OCI-LY7 (cell line): ENCODE measurements at regions not wholly inside any gene's neighbourhood (a gene's known extent, or its start where the extent isn't known, plus 50 kb on each side); places are given as distances from the start of the nearest gene placed in this dataset.

Experiments used
- BruUV-seq: library from RNA; stranded (reverse); fragments of 400-500 nt; replicated peaks from 2 replicates; lab custom pipeline; 2021; lab: Mats Ljungman, UMichigan
- CTCF ChIA-PET: fragments of 300-600 bp; sonication (Branson Sonifier 250); formaldehyde crosslinking; loops from one replicate; lab custom pipeline; 2022; ENCODE audit warnings: antibody characterized with exemption; ENCODE audit not compliant: unreplicated experiment; lab: Charles Lee
- POLR2A ChIA-PET: fragments of 300-600 bp; sonication (Branson Sonifier 250); formaldehyde crosslinking; loops from one replicate; lab custom pipeline; 2022; ENCODE audit warnings: antibody characterized with exemption; lab: Charles Lee
- DNase-seq: peaks from one replicate; pipeline ENCODE4 v3.0.0-alpha.2; 2015; ENCODE audit warnings: low spot score
- H2AFZ ChIP-seq: fragments of 200-600 bp; sonication (generic), shearing (Covaris generic); 2 replicates; pipeline ENCODE4 v1.6.1; 2014; ENCODE audit warnings: mild to moderate bottlenecking, antibody characterized with exemption, low read length, moderate library complexity
- H3K27ac ChIP-seq: fragments of 200-600 bp; sonication (generic); 2 replicates; pipeline ENCODE4 v1.5.1; 2014; ENCODE audit warnings: mixed run types, low read depth, mild to moderate bottlenecking, moderate library complexity, low read length, inconsistent platforms; ENCODE audit not compliant: poor library complexity, severe bottlenecking
- H3K36me3 ChIP-seq: fragments of 200-600 bp; sonication (generic); 2 replicates; pipeline ENCODE4 v1.6.1; 2014; ENCODE audit warnings: mild to moderate bottlenecking, antibody characterized with exemption, low read length, moderate library complexity, mixed read lengths; ENCODE audit not compliant: insufficient read depth
- H3K4me1 ChIP-seq: fragments of 200-600 bp; sonication (generic); 2 replicates; pipeline ENCODE4 v1.5.1; 2014; ENCODE audit warnings: mild to moderate bottlenecking, low read length; ENCODE audit not compliant: insufficient read depth, poor library complexity, severe bottlenecking
- H3K4me2 ChIP-seq: fragments of 200-600 bp; sonication (generic); 2 replicates; pipeline ENCODE4 v1.6.1; 2014; ENCODE audit warnings: mild to moderate bottlenecking, low read length
- H3K4me3 ChIP-seq: fragments of 200-600 bp; sonication (generic); 2 replicates; pipeline ENCODE4 v1.5.1; 2014; ENCODE audit warnings: mild to moderate bottlenecking, low read depth, low read length; ENCODE audit not compliant: poor library complexity, severe bottlenecking
- H3K79me2 ChIP-seq: fragments of 200-600 bp; sonication (generic); 2 replicates; pipeline ENCODE4 v1.6.1; 2016; ENCODE audit warnings: low read depth, mild to moderate bottlenecking, low read length, moderate library complexity, mixed read lengths; ENCODE audit not compliant: insufficient read depth
- H3K9me2 ChIP-seq: fragments of 200-600 bp; sonication (generic); 2 replicates; pipeline ENCODE4 v1.6.1; 2016; ENCODE audit warnings: mild to moderate bottlenecking, low read length, mixed read lengths; ENCODE audit not compliant: insufficient read depth
- H3K9me3 ChIP-seq: fragments of 200-600 bp; sonication (generic); 2 replicates; pipeline ENCODE4 v1.6.1; 2014; ENCODE audit warnings: mild to moderate bottlenecking, mixed run types, low read length, mixed read lengths
- H4K20me1 ChIP-seq: fragments of 200-600 bp; sonication (generic); 2 replicates; pipeline ENCODE4 v1.6.1; 2014; ENCODE audit warnings: mild to moderate bottlenecking, antibody characterized with exemption, low read length, moderate library complexity, mixed read lengths; ENCODE audit not compliant: insufficient read depth
- CTCF ChIP-seq: fragments of 200-600 bp; sonication (generic); conservative IDR thresholded peaks from 2 replicates; pipeline ENCODE4 v1.5.1; 2014; ENCODE audit warnings: mild to moderate bottlenecking, antibody characterized with exemption, low read length, moderate library complexity, mixed read lengths
- EZH2phosphoT487 ChIP-seq: fragments of 200-600 bp; sonication (generic); IDR thresholded peaks from 2 replicates; pipeline ENCODE4 v1.6.1; 2018; ENCODE audit warnings: low read depth, borderline replicate concordance, mild to moderate bottlenecking, mixed run types, antibody characterized with exemption, low read length, moderate library complexity, mixed read lengths
- intact Hi-C: fragments of 100-400 bp; cut with micrococcal nuclease; formaldehyde crosslinking; loops from one replicate; pipeline ENCODE4 v1.10.0; 2022; ENCODE audit not compliant: unreplicated experiment

DNA sequence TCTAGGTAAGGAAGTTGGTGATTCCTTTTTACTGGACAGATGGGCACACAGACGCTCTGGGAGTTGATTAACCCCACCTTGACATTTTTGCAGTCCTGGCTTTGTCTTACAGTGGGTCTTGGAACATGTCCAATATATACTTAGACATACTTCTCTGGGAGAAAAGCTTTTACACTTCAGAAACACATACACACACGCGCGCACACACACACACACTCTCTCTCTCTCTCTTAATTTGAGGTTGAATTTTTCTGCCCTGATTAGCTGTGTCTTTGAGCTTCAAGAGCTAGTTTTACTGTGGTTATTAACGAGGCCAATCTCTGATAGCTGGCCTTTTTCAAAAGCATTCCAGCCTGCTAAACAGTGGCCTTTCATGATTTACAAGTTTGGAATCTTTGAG, 215.0 kb downstream of the MYCN start:
- no peaks in the 10 kb centered on the region for H3K9me2 ChIP-seq
- no peak overlapping the region for H2AFZ ChIP-seq
- H3K27ac ChIP-seq = no peak overlapping the region
- no TSS peak for BruUV-seq
- CTCF ChIA-PET = no interaction called here
- H3K9me3 ChIP-seq = no peaks in the 10 kb centered on the region
- intact Hi-C loops = no loop called here
- no peak overlapping the region for H3K4me3 ChIP-seq
- no peak overlapping the region for H3K4me2 ChIP-seq
- H4K20me1 ChIP-seq = no peaks in the 10 kb centered on the region
- H3K36me3 ChIP-seq = no peaks in the 10 kb centered on the region
- H3K4me1 ChIP-seq = no peaks in the 10 kb centered on the region
- TF ChIP-seq EZH2phosphoT487 (no peak), CTCF (no peak)
- no peaks in the 10 kb centered on the region for H3K79me2 ChIP-seq
- POLR2A ChIA-PET = no interaction called here
- no peak for DNase-seq

GRCh38 chr2:16154501-16155280, 214.3 kb downstream of the MYCN start:
- POLR2A ChIA-PET = no interaction called here
- intact Hi-C loops = no loop called here
- BruUV-seq = no TSS peak

More at GRCh38 chr2:16154501-16155280, 214.3 kb downstream of the MYCN start:
- Histone ChIP-seq H3K4me2 (no peak overlapping the region), H3K4me1 (no peaks in the 10 kb centered on the region), H3K9me2 (no peaks in the 10 kb centered on the region), H2AFZ (no peak overlapping the region), H4K20me1 (no peaks in the 10 kb centered on the region), H3K79me2 (no peaks in the 10 kb centered on the region), H3K9me3 (no peaks in the 10 kb centered on the region), H3K4me3 (no peak overlapping the region), H3K36me3 (no peaks in the 10 kb centered on the region), H3K27ac (no peak overlapping the region)
- no peak for TF ChIP-seq CTCF
- TF ChIP-seq EZH2phosphoT487 = no peak
- CTCF ChIA-PET = no interaction called here
- DNase-seq = no peak
